Testis (tissue), 2 donors: ENCODE measurements at regions not wholly inside any gene's neighbourhood (a gene's known extent, or its start where the extent isn't known, plus 50 kb on each side); places are given as distances from the start of the nearest gene placed in this dataset.

Experiments
- CTCF ChIP-seq, 3 experiments: fragments of 450-650 bp in 2 of 3; fragments of 200-600 bp in 1 of 3; sonication (generic) in 1 of 3; IDR thresholded peaks; one replicate each; pipeline ENCODE4 v1.5.1; 2016 to 2019; ENCODE audit warnings: antibody characterized with exemption in 3 of 3, mild to moderate bottlenecking in 2 of 3, moderate library complexity in 1 of 3
- POLR2A ChIP-seq: fragments of 450-650 bp; IDR thresholded peaks from one replicate; pipeline ENCODE4 v1.6.1; 2017; ENCODE audit warnings: antibody characterized with exemption, mild to moderate bottlenecking, moderate library complexity

GRCh38 chr10:85168243-85168642 lies 839.9 kb downstream of the CCSER2 start:
- TF ChIP-seq CTCF (IDR thresholded peaks at IDR 0.05) = no peak
- TF ChIP-seq POLR2A = no peak
